H1 (cell line): ENCODE measurements at regions not wholly inside any gene's neighbourhood (a gene's known extent, or its start where the extent isn't known, plus 50 kb on each side); places are given as distances from the start of the nearest gene placed in this dataset.

Experiments
- POLR2A ChIP-seq, 2 experiments: IDR thresholded peaks; 1 replicate in 1 of 2; 2 replicates in 1 of 2; pipeline ENCODE4 v1.6.1; 2011; ENCODE audit warnings: low read depth in 2 of 2, low read length in 2 of 2, mild to moderate bottlenecking in 2 of 2; ENCODE audit errors: control extremely low read depth in 1 of 2
- RBBP5 ChIP-seq: IDR thresholded peaks from 2 replicates; pipeline ENCODE4 v1.7.1; 2012; ENCODE audit warnings: low read depth, mild to moderate bottlenecking, inconsistent platforms, low read length, moderate library complexity, borderline replicate concordance

- TF ChIP-seq POLR2A (IDR thresholded peaks at IDR 0.05; ENCODE audit: control extremely low read depth in 1 of 2, low read depth in 2 of 2, low read length in 2 of 2) (no peak), RBBP5 (no peak)
These were observed 554.1 kb upstream of the KLHL1 start (continued) for GRCh38 chr13:70662231-70662940.
